ACC112 (cell line): ENCODE measurements at regions not wholly inside any gene's neighbourhood (a gene's known extent, or its start where the extent isn't known, plus 50 kb on each side); places are given as distances from the start of the nearest gene placed in this dataset.

Source experiments
- H2AFZ ChIP-seq: fragments of 200-600 bp; sonication (generic); one replicate; pipeline ENCODE4 v1.6.0; 2017; ENCODE audit warnings: antibody characterized with exemption, low read length; ENCODE audit not compliant: unreplicated experiment
- H3K27ac ChIP-seq: fragments of 200-600 bp; sonication (generic); 2 replicates; pipeline ENCODE4 v1.5.1; 2014; ENCODE audit warnings: low read depth, mild to moderate bottlenecking, antibody characterized with exemption, low read length, moderate library complexity
- H3K27me3 ChIP-seq: fragments of 200-600 bp; sonication (generic); 2 replicates; pipeline ENCODE4 v1.6.1; 2014; ENCODE audit warnings: mild to moderate bottlenecking, antibody characterized with exemption, low read length, moderate library complexity, mixed read lengths; ENCODE audit not compliant: insufficient read depth
- H3K36me3 ChIP-seq: fragments of 200-600 bp; sonication (generic); 2 replicates; pipeline ENCODE4 v1.6.1; 2016; ENCODE audit warnings: mild to moderate bottlenecking, antibody characterized with exemption, low read length, moderate library complexity, mixed read lengths; ENCODE audit not compliant: insufficient read depth
- H3K4me1 ChIP-seq: fragments of 200-600 bp; sonication (generic); one replicate; pipeline ENCODE4 v1.6.1; 2016; ENCODE audit warnings: low read length, mixed read lengths; ENCODE audit not compliant: insufficient read depth, unreplicated experiment, control insufficient read depth
- H3K4me3 ChIP-seq: fragments of 200-600 bp; sonication (generic); 2 replicates; pipeline ENCODE4 v1.5.1; 2014; ENCODE audit warnings: mild to moderate bottlenecking, low read depth, low read length
- H3K79me2 ChIP-seq: fragments of 200-600 bp; sonication (generic); one replicate; pipeline ENCODE4 v1.6.0; 2016; ENCODE audit warnings: low read length; ENCODE audit not compliant: control insufficient read depth, unreplicated experiment, insufficient read depth

- Histone ChIP-seq H3K36me3 (no peaks in the 10 kb centered on the region), H2AFZ (no peak overlapping the region), H3K27me3 (no peaks in the 10 kb centered on the region), H3K27ac (no peak overlapping the region), H3K4me3 (no peak overlapping the region), H3K4me1 (no peaks in the 10 kb centered on the region), H3K79me2 (no peaks in the 10 kb centered on the region)
Measured at GRCh38 chr14:97726676-97727075, 929.5 kb downstream of the VRK1 start.

GRCh38 chr14:97730706-97731105, 933.5 kb downstream of the VRK1 start:
- H3K27me3 ChIP-seq = no peaks in the 10 kb centered on the region
- H3K4me1 ChIP-seq = no peaks in the 10 kb centered on the region
- H2AFZ ChIP-seq = no peak overlapping the region
- H3K79me2 ChIP-seq = no peaks in the 10 kb centered on the region
- H3K4me3 ChIP-seq = no peak overlapping the region
- no peaks in the 10 kb centered on the region for H3K36me3 ChIP-seq
- no peak overlapping the region for H3K27ac ChIP-seq

GRCh38 chr14:97731800-97732199, 934.6 kb downstream of the VRK1 start:
- Histone ChIP-seq H2AFZ (no peak overlapping the region), H3K36me3 (no peaks in the 10 kb centered on the region), H3K79me2 (no peaks in the 10 kb centered on the region), H3K4me1 (no peaks in the 10 kb centered on the region), H3K4me3 (no peak overlapping the region), H3K27me3 (no peaks in the 10 kb centered on the region), H3K27ac (no peak overlapping the region)

GRCh38 chr14:97747316-97747715, 950.1 kb downstream of the VRK1 start:
- no peaks in the 10 kb centered on the region for H3K79me2 ChIP-seq
- no peak overlapping the region for H2AFZ ChIP-seq
- H3K36me3 ChIP-seq = no peaks in the 10 kb centered on the region
- no peak overlapping the region for H3K27ac ChIP-seq
- H3K4me1 ChIP-seq = no peaks in the 10 kb centered on the region
- H3K4me3 ChIP-seq = no peak overlapping the region
- no peaks in the 10 kb centered on the region for H3K27me3 ChIP-seq

- Histone ChIP-seq H3K4me3 (no peak overlapping the region), H3K27me3 (no peaks in the 10 kb centered on the region), H3K27ac (no peak overlapping the region), H3K36me3 (no peaks in the 10 kb centered on the region), H2AFZ (no peak overlapping the region), H3K4me1 (no peaks in the 10 kb centered on the region), H3K79me2 (no peaks in the 10 kb centered on the region)
Measured at GRCh38 chr14:97748616-97749015, 951.4 kb downstream of the VRK1 start.

- Histone ChIP-seq H3K36me3 (no peaks in the 10 kb centered on the region), H2AFZ (no peak overlapping the region), H3K27ac (no peak overlapping the region), H3K4me3 (no peak overlapping the region), H3K27me3 (no peaks in the 10 kb centered on the region), H3K79me2 (no peaks in the 10 kb centered on the region), H3K4me1 (no peaks in the 10 kb centered on the region)
Measured at GRCh38 chr14:97757491-97757890, 960.3 kb downstream of the VRK1 start.

- no peak overlapping the region for H2AFZ ChIP-seq
- no peak overlapping the region for H3K27ac ChIP-seq
- no peaks in the 10 kb centered on the region for H3K27me3 ChIP-seq
- no peak overlapping the region for H3K4me3 ChIP-seq
- no peaks in the 10 kb centered on the region for H3K4me1 ChIP-seq
- H3K79me2 ChIP-seq = no peaks in the 10 kb centered on the region
- H3K36me3 ChIP-seq = no peaks in the 10 kb centered on the region
Measured at GRCh38 chr14:97760050-97760449, 962.9 kb downstream of the VRK1 start.

- H3K27ac ChIP-seq = no peak overlapping the region
- H3K79me2 ChIP-seq = no peaks in the 10 kb centered on the region
- no peaks in the 10 kb centered on the region for H3K4me1 ChIP-seq
- no peak overlapping the region for H3K4me3 ChIP-seq
- H3K36me3 ChIP-seq = no peaks in the 10 kb centered on the region
- no peak overlapping the region for H2AFZ ChIP-seq
- H3K27me3 ChIP-seq = no peaks in the 10 kb centered on the region
Measured at GRCh38 chr14:97762386-97762785, 965.2 kb downstream of the VRK1 start.

- Histone ChIP-seq H3K27me3 (no peaks in the 10 kb centered on the region), H2AFZ (no peak overlapping the region), H3K79me2 (no peaks in the 10 kb centered on the region), H3K4me1 (no peaks in the 10 kb centered on the region), H3K27ac (no peak overlapping the region), H3K36me3 (no peaks in the 10 kb centered on the region), H3K4me3 (no peak overlapping the region)
Measured at GRCh38 chr14:97771340-97772045, 974.3 kb downstream of the VRK1 start.

- Histone ChIP-seq H3K27me3 (no peaks in the 10 kb centered on the region), H3K36me3 (no peaks in the 10 kb centered on the region), H2AFZ (no peak overlapping the region), H3K27ac (no peak overlapping the region), H3K4me1 (no peaks in the 10 kb centered on the region), H3K4me3 (no peak overlapping the region), H3K79me2 (no peaks in the 10 kb centered on the region)
Measured at GRCh38 chr14:97773598-97773997, 976.4 kb downstream of the VRK1 start.

- Histone ChIP-seq H3K79me2 (no peaks in the 10 kb centered on the region), H3K4me3 (no peak overlapping the region), H3K4me1 (no peaks in the 10 kb centered on the region), H3K36me3 (no peaks in the 10 kb centered on the region), H3K27ac (no peak overlapping the region), H3K27me3 (no peaks in the 10 kb centered on the region), H2AFZ (no peak overlapping the region)
Measured at GRCh38 chr14:97776890-97777558, 979.8 kb downstream of the VRK1 start.
